ENCODE measurements at regions not wholly inside any gene's neighbourhood (a gene's known extent, or its start where the extent isn't known, plus 50 kb on each side); places are given as distances from the start of the nearest gene placed in this dataset.

DNA sequence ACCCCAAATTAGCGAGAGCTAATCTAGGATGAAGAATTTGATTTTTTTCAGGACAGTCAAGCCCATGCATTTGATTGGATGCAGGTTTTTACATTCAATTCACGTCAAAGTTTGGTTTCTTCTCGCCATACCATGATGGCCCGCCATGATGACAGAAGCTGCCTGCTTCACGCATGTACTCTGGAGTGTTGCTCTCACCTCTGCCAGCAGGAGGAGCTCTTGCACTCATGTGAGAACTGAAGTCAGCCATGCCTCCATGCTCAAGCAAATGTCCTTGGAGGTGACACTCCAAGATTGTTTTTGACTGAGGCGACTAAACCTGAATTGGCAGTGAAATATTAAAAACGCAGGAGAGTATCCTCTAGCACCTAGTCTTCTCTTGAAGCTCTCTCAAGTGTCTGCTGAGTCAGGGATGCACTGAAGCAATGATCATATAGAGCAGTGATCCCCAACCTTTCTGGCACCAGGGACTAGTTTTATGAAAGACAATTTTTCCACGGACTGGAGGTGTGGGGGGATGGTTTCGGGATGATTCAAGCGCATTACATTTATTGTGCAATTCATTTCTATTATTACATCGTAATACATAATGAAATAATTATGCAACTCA lies 120.9 kb downstream of the SAMMSON start:
- DNase-seq (ENCODE audit: low spot score) = peak; percentile 51

DNA sequence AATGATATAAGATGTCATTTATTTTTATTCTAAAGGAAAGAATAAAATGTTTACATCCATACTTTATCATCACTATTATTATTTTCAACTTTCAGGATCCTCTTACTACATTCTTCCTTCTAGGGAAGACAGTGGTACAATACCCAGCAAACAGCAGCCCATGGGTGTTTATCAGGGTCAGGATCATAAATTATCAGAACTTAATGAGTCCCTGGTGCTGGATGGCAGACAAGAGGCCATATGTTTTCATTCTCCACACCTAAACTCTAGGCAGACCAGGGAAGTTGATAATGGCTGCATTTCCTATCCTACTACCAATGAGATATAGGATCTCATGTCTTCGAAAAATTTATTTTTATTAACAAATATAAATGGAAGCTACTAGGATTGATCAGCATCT lies 127.7 kb downstream of the SAMMSON start:
- no peak for DNase-seq (ENCODE audit: low spot score)

DNA sequence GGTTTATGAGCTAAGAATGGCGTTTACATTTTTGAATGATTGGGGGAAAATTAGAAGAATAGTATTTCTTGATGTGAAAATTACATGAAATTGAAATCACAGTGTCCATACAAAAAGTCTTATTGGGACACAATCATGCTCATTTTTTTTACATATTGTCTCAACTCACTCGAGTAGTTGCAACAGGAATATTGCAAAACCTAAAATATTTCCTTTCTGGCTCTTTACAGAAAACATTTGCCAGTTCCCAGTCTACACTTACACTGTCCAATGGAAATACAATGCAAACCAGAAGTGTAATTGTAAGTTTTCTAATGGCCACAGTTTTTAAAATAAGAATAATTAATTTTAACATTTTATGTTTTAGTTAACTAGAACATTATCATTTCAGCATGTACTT lies 137.8 kb downstream of the SAMMSON start:
- DNase-seq (ENCODE audit: low spot score) = no peak

DNA sequence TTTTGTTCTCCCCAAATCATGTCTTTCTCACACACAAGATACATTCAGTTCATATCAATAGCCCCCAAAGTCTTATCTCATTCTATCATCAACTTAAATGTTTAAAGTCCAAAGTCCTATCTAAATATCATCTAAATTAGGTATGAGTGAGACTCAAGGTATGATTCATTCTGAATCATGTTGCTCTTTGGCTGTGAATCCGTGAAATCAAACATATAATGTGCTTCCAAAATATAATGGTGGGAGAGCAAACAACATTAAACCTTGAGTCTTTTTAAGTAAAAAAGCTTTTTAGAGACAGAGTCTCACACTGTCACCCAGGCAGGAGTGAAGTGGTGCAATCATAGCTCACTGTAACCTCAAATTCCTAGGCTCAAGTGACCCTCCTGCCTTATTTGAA lies 139.1 kb downstream of the SAMMSON start:
- no peak for DNase-seq (ENCODE audit: low spot score)
